HepG2 (cell line): ENCODE measurements at regions not wholly inside any gene's neighbourhood (a gene's known extent, or its start where the extent isn't known, plus 50 kb on each side); places are given as distances from the start of the nearest gene placed in this dataset.

Experiments used
- CEBPB ChIP-seq: IDR thresholded peaks from 2 replicates; pipeline ENCODE4 v1.6.1; 2011; ENCODE audit warnings: low read depth, low read length, improper control_type of control experiment, borderline replicate concordance
- E2F1 ChIP-seq: sonication (generic); formaldehyde crosslinking; IDR thresholded peaks from 2 replicates; pipeline ENCODE4 v1.5.0; 2020; ENCODE audit warnings: missing genetic modification reagents
- XRCC5 ChIP-seq: fragments of 200-400 bp; formaldehyde crosslinking; optimal IDR thresholded peaks from 2 replicates; pipeline ENCODE3; 2017; ENCODE audit warnings: mild to moderate bottlenecking, low read length

- TF ChIP-seq E2F1, result no peak
- TF ChIP-seq CEBPB, result no peak
- no peak for TF ChIP-seq XRCC5
Observed at GRCh38 chr4:173855015-173855414, 325.0 kb upstream of the HAND2 start.
